T47D (cell line): ENCODE measurements at regions not wholly inside any gene's neighbourhood (a gene's known extent, or its start where the extent isn't known, plus 50 kb on each side); places are given as distances from the start of the nearest gene placed in this dataset.

Experiments
- DNase-seq, 2 experiments: peaks; one replicate each; pipeline versions ENCODE4 v3.0.0 to v3.0.0-alpha.2; 2011 to 2012; ENCODE audit warnings: low read depth in 1 of 2, low spot score in 1 of 2
- JUND ChIP-seq: IDR thresholded peaks from 2 replicates; pipeline ENCODE4 v1.6.1; 2012; ENCODE audit warnings: low read depth
- in situ Hi-C: cut with HindIII; loops from 2 replicates; pipeline ENCODE4 v1.10.0; 2016; ENCODE audit warnings: low sequenced_read_pairs, low pct_unique_long_range_greater_than_20kb

- no peak for DNase-seq
- in situ Hi-C loops: no loop called here
- no peak for TF ChIP-seq JUND
Observed at GRCh38 chr13:94968757-94969086, 256.4 kb upstream of the SOX21 start.

GRCh38 chr13:94968040-94968756, 255.9 kb upstream of the SOX21 start:
- in situ Hi-C loops: no loop called here
- DNase-seq: no peak
- TF ChIP-seq JUND: no peak

GRCh38 chr13:94967183-94968039, 255.1 kb upstream of the SOX21 start:
- TF ChIP-seq JUND: no peak
- no peak for DNase-seq
- in situ Hi-C loops: no loop called here

GRCh38 chr13:94966422-94966955, 254.1 kb upstream of the SOX21 start:
- no peak for DNase-seq
- in situ Hi-C loops: no loop called here

GRCh38 chr13:94959626-94960025, 247.3 kb upstream of the SOX21 start:
- in situ Hi-C loops: no loop called here
- DNase-seq: no peak
- no peak for TF ChIP-seq JUND

More at GRCh38 chr13:94966422-94966955, 254.1 kb upstream of the SOX21 start:
- no peak for TF ChIP-seq JUND

GRCh38 chr13:94956417-94957110, 244.2 kb upstream of the SOX21 start:
- TF ChIP-seq JUND: no peak
- in situ Hi-C loops: no loop called here
- DNase-seq: no peak

- DNase-seq: no peak
- TF ChIP-seq JUND: no peak
- in situ Hi-C loops: no loop called here
Observed at GRCh38 chr13:94952787-94953186, 240.4 kb upstream of the SOX21 start.

- DNase-seq: peak in 1 of 2 experiments; percentile 4
- no peak for TF ChIP-seq JUND
- in situ Hi-C loops: no loop called here
Observed at GRCh38 chr13:94950303-94950702, 238.0 kb upstream of the SOX21 start.

- TF ChIP-seq JUND: no peak
- DNase-seq: no peak
- in situ Hi-C loops: no loop called here
Observed at GRCh38 chr13:94947965-94948371, 235.6 kb upstream of the SOX21 start.

- DNase-seq: no peak
- TF ChIP-seq JUND: no peak
- in situ Hi-C loops: no loop called here
Observed at GRCh38 chr13:94947392-94947791, 235.0 kb upstream of the SOX21 start.

- in situ Hi-C loops: no loop called here
- no peak for TF ChIP-seq JUND
- no peak for DNase-seq
Observed at GRCh38 chr13:94946039-94946438, 233.7 kb upstream of the SOX21 start.

- no peak for DNase-seq
- TF ChIP-seq JUND: no peak
- in situ Hi-C loops: no loop called here
Observed at GRCh38 chr13:94938124-94938523, 225.8 kb upstream of the SOX21 start.
